HG02840 (cell line): ENCODE measurements at regions not wholly inside any gene's neighbourhood (a gene's known extent, or its start where the extent isn't known, plus 50 kb on each side); places are given as distances from the start of the nearest gene placed in this dataset.
"Not testable (repeated sequence)": the region's sequence is repeated elsewhere in the genome, so short reads cannot be mapped to it uniquely, and the experiment has no call there.

Experiments used
- ATAC-seq: cut with Tn5 transposase; IDR thresholded peaks from one replicate; pipeline ENCODE4 v1.9.1; 2021; ENCODE audit warnings: mild to moderate bottlenecking, moderate library complexity, moderate number of reproducible peaks; ENCODE audit not compliant: unreplicated experiment, low FRiP score

DNA sequence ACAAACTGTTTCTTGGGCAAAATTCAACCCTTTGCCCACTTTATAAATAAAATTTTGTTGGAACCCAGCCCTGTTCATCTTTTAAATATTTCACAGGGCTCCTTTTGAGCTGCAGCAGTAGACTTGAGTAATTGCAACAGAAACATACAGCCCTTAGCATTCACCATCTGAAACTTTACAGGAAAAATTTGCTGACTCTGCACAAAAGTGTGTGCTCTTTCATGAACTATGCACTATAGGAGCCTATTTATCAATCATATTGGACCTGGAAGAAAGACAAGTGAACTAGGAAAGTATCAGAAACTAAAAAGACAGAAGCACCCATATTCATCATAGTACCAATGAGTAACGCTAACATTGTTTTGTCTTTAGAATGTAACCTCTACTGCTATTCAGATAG is 406.9 kb upstream of the SLC10A2 start:
- no peak for ATAC-seq

DNA sequence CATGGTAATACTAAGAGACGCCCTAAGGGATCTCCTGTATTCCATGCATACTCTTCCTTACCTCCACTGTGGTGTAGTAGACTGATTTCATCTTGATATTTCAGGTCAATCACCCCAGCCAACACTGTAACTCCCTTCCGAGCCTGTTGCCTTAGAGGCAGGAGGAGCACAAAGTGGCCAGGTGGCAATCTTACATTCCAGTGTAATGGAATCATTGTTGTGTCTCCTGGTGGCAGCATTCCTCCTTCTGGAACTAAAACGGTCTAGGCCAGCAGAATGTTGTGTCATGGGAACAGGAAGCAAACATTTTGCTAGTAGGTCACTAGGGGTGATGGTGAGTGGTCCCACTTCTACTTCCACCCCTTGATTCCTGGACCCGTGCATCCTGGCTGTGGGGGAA is 405.7 kb upstream of the SLC10A2 start:
- ATAC-seq, result no peak

DNA sequence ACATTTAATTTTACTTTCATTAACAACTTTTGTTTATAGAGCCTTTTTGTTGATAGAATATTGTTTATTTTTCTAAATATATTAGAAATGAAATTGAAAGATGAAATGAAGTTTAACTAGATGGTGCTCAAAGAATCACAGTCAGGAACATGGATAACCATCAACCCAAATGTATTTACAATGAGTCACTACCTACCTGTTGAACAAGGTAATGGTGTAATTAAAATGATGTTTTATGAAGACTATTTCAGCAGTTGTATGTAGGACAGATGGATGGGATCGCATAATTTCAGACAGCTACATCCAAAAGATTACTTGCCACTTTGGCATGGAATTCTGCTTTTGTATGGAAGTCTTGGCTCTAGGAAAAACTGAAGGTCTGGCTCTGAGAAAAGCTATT is 403.6 kb upstream of the SLC10A2 start:
- no peak for ATAC-seq

DNA sequence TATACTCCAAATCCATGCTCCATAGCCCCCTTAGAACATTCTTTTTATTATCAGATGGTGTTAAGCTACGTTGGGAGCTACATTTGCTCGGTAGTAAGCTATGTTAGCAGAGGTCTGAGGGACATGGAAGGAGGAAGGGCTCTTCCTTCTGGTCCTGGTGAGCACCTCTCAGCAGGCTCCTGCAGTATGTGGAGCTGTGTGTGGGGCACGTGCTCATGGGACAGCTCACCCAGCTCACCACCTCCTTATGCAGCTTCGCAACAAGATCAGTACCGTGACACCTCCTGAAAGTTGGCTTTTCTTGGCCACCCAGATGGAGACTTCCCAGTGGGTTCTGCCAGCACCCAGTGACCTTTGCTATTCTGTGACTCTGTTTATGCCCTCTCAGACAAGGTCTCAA is 400.5 kb upstream of the SLC10A2 start:
- ATAC-seq, result no peak

DNA sequence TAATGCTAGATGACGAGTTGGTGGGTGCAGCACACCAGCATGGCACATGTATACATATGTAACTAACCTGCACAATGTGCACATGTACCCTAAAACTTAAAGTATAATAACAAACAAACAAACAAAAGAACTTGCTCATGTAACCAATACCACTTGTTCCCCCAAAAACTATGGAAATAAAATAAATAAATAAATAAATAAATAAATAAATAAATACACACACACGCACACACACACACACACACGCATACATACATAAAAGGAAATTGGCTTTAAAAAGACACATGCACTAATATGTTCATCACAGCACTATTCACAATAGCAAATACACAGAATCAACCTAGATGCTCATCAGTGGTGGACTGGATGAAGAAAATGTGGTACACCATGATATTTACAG is 394.0 kb upstream of the SLC10A2 start:
- not testable (repeated sequence) for ATAC-seq

DNA sequence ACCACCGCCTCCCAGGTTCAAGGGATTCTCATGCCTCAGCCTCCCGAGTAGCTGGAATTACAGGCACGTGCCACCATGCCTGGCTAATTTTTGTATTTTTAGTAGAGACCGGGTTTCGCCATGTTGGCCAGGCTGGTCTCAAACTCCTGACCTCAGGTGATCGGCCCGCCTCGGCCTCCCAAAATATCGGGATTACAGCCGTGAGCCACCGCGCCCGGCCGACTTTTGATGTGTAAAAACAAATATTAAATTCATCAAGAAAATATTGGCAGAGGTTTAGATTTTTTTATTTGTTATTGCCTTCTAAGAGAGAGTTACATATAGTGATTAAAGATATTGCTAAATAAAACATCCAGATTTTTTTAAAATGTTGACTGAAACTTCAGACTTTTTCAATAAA is 390.8 kb upstream of the SLC10A2 start:
- not testable (repeated sequence) for ATAC-seq

DNA sequence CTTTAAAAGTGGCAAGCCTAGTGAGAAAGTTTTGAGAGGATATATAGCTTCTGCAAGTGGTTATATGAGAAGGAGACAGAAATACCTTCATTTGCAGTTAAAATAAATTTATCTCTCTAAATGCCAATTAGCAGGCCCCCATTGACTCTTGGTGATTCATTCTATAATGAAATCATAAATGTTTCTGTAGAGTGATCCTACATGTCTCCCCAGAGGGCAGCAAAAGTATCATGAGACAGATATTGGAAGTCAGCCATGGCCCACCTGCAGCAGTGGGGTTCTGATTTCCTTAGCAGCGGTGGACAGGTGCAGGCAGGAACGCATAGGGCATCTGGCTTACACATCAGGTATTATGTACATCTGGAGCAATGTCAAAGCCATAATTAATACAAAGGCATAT is 385.4 kb upstream of the SLC10A2 start:
- ATAC-seq, result no peak

DNA sequence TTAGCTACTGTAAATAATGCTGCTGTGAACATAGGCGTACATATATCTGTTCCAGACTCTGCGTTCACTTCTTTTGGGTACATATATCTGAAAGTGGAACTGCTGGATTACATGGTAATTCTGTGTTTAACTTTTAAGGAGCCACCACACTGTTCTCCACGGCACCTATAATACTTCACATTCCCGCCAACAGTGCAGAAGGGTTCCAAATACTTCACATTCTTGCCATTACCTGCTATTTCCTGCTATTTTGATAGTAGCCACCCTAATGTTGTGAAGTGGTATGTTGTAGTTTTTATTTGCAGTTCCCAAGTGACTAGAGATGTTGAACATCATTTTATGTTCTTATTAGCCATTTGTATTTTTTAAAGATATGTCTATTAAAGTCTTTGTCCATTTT is 377.4 kb upstream of the SLC10A2 start:
- no peak for ATAC-seq

DNA sequence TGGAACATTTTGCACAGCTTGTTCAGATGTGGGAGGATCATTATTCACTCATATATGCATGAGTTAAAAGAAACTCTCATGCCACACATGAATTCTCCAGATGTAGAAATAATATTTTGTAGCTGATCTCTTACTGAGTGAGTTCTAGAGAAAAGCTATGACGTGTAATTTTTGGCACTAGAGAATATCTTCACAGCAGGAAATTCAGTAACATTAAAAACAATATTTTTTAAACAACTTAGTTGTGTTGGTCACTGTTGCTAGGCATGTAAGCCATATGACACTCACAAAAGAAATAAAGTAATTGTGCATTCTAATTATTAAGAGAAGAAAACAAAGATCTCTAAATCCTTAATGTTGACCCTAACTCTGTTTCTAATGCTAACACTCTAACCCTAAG is 371.4 kb upstream of the SLC10A2 start:
- ATAC-seq, result no peak

DNA sequence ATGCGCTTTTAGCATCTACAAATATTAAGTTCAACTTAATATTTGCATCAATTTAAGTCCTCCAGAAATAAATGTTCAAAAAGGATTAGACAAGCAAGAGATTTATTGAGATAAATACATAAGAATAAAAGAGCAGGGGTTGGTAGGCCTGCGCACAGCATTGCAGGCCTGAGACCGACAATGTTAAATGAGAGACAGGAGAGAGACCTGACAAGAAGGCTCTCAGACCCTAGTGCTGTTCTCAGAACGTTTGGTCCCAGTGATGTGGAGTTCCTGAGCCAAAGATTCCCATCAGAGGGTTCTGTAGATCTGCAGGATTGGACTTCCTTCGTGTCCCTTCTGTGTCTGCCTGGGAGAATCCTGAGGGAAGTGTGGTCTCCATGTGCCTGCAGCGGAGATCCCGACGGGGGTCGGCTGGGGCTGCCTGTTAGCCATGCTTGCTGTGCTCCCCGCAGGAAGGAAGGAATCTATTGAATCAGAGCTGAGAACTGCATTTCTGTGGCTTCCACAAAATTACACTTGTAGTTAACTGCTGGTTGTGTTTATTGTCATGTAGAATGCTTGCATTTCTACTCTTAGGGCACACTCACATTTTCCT is 369.9 kb upstream of the SLC10A2 start:
- ATAC-seq, result no peak

DNA sequence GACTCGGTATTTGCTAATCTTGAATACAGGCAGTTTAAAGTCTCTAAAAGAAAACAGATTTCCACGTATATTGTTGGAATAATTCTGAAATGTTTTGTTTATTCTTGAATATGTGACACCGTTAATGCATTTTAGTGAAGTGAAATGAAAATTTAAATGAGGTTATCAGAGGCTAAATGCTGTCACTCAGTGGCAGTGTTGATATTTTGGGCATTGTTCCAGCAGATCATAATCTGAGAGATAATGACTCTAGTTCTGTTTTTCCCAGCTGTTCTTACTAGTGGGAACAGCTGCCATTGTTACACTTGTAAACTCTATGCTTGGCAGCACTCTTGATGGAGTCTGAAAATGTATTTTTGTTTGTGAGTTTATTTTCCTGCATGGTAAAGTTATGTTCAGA is 365.6 kb upstream of the SLC10A2 start:
- no peak for ATAC-seq

DNA sequence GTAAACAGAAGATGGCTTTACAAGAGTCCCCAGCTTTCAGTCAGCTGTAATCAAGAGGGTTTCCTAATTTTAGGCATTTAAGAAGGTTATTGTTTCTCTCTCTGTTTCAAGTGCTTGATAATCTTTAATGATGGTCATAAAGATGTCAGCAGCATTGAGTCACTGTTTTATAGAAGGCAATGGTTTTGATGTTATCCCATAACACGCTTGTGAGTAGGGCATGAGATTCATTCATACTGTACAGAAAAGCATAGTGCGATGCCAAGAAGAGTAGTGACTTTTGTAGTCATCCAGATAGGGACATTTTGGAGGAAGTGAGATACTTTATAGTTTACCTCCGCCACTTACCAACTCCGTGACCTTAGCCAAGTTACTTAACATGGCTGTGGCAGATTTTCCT is 364.2 kb upstream of the SLC10A2 start:
- ATAC-seq, result no peak

DNA sequence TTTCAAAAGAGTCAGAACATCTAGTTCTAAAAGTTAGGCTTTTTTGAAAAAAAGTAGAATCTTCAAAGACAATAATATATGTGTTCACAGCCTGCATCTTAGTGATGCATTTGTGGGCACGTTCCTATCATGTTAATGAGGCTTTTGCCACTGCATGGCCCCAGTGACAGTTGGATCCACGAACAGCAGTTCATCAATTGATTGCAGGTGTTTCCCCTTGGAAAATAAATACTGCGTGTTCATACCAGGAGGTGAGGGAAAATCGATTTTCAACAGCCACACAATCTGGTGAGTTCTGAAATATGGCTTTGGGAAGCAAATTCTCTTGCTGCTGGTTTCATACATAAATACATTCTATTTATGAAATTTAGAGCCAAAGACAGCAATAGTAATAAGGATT is 343.8 kb upstream of the SLC10A2 start:
- ATAC-seq, result no peak

DNA sequence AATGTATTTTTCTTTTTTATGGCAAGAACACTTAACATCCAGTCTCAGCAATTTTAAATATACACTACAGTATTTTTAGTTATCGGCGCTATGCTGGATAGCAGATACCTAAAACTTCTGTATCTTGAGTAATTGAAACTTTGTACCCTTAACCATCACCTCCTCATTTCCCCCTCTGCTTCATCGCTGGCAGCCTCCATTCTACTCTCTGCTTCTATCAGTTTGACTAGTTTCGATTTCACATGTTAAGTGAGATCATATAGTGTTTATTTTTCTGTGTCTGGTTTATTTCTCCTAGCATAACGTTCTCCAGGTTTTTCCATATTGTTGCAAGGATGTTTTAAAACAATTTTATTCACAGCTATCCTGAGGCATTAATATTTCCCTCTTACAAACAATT is 340.8 kb upstream of the SLC10A2 start:
- no peak for ATAC-seq

DNA sequence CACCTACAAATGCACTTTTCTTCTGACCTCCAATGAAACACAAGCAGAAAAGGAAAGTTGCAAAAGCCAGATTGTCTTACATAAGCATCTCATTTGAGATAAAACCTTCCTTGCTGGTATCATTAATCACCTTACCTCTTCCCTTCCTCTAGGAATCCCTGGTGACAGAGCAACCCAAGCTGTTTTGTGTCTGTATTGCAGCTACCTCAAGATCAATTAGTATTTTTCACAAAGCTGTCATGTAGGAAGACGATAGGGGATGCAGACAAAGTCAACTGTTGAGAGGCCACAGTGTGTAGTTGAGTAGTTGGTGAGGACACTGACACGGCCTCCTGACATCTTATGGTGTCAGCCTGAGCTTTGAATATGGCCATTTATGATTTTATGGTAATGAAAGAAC is 339.1 kb upstream of the SLC10A2 start:
- ATAC-seq, result no peak

DNA sequence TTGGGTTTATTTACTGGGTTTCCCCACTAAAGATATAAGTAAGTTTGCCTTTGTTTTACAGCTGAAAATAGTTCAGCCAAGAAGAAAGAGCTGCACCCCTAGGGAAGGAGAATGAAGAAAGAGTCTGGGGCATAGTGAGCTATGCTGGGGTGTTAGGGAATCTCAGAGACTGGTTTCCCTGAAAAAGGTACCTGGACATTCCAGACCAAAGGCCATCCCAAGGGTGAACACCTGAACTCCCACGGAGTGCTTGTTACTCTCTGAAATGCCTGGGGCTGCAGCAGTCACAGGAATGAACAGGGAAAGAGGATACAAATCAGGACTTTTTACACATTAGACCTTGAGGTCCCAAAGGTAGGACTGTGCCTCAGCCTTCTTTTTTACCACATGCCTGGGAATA is 337.6 kb upstream of the SLC10A2 start:
- no peak for ATAC-seq

DNA sequence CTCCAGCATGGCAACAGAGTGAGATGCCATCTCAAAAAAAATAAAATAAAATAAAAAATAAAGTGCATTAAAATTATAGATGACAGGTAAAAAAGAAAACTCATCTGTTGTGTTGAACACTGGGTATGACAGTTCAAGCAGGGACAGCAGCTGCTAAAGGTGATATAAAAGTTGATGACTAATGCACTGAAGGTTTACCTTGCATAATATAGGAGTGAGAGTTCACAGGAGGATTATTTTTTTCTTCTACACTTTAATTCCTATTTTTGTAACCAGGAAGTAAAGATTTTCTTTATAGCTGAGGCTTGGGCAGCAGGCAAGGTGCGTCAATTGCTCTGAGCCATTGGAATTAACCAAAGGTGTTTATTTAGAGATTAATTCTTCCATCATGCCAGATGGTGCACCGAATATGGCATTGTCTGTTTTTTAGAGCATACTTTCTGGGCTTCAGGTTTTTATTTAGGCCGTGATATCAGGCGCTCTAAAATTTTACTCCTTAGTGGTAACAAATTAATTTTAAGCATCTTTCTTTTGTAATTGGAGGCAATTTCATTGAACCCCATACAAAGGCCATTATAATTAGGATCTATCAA is 337.0 kb upstream of the SLC10A2 start:
- no peak for ATAC-seq

DNA sequence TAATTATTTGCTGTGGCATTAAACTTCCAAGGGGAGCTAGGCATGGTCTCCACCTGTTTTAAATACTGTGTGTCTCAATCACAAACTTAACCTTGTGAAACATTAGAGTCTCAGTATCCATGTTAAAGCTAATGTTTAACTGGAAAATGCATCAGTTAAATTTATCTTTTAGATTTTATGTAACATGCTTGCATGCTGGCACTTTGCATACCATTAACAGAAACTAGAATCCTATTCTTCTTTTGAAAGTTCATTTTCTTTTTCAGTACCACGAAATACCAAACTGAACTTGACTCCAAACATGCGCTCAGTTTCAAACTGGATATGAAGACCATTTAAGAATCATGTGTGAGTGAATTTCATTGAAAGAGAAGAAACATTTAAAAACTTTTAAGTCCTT is 328.9 kb upstream of the SLC10A2 start:
- no peak for ATAC-seq

DNA sequence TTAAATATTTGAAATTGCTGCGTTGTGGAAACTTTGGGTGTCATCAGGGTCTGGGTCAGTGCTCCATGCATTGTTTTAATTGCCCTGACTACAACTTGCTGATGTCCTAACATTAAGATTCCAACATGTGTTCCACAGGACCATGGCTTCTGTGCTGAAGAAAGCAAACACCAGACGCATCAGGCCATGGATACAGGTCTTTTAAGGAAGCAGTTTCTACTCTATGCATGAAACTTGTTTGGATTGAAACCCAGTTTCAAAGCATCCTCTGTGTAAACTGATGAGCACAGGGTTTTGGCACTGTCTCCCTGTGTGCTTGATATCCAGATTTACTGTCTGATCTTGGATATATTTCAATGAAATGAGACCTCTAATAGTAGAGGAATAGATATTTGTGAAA is 328.4 kb upstream of the SLC10A2 start:
- ATAC-seq, result no peak

DNA sequence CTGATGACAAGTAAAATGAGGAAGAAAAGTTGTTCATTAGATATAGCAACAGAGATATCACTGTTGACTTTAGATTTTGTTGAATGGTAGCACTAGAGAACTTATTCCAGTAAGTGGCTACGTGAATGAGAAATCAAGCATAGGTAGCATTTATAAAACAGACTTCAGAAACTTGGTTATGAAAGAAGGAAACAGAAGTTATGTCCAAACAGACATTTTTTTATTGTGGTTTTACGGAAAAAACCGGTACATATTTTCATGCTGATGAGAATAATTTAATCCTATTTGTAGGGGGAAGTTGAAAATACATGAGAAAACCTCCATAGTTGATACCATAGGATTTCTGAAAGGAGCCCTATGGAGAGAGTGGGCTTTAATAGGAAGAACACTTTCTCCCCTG is 325.7 kb upstream of the SLC10A2 start:
- no peak for ATAC-seq

DNA sequence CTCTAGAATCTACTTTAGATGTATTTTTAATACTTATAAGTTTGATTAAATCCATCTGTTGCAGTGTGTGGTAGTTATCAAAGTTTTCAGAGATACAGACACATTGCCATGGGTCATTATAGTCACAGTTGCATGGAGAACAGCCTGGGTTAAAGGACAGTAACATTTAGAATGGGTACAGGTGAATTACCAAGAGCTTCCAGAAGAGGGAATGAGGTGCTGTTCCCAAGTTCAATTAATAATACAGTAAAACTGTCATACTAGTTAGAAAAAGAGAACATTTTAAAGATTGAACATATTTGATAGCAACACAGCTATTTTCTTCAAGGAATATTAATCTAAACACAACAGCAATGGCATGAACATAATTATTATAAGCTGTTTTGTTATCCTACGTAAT is 322.6 kb upstream of the SLC10A2 start:
- ATAC-seq, result no peak

DNA sequence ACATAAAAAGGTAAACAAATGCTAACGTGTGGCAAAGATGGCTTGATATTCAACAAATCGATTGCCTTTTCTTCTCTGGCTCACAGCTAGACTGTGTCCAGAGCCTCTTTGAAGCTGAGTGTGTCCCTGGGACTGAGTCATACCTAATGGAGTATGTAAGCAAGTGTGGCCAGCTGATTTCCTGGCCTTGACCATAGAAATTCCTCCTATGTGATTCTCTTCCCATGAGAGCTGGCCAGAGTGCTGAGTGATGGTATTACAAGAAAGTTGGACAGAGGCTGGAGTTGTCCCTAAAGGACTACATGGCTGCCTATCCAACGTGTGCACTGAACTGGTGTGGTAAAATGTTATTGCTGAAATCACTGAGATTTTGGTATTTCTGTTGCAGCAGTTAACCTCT is 320.1 kb upstream of the SLC10A2 start:
- ATAC-seq, result no peak

DNA sequence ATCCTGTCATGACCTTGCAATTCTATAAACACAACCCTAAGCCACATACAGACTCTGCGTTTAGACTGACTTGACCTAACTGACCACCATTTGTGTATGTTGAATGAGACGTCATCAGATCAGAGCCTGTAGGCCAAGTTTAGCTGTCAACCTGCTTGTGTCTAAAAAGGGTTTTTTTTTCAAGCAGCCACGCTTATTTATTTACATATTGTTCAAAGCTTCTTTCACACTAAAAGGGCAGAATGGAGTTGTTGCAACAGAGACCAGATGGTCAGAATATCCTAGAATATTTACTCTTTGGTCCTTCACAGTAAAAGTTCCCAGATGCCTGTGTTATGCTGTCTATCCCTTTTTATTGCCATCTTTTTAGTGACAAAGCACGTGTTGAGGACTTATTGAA is 307.7 kb upstream of the SLC10A2 start:
- ATAC-seq, result no peak
